SIG-M5 treated with dmso at 0.1 percent for 504 hours (cell line): ENCODE measurements at regions not wholly inside any gene's neighbourhood (a gene's known extent, or its start where the extent isn't known, plus 50 kb on each side); places are given as distances from the start of the nearest gene placed in this dataset.
A peak's percentile ranks its signal among the peaks of the same experiment; 100 is the strongest.

ENCODE experiments used
- DNase-seq: peaks from one replicate; lab custom pipeline; 2025; ENCODE audit not compliant: unreplicated experiment; lab: John Stamatoyannopoulos, UW

DNA sequence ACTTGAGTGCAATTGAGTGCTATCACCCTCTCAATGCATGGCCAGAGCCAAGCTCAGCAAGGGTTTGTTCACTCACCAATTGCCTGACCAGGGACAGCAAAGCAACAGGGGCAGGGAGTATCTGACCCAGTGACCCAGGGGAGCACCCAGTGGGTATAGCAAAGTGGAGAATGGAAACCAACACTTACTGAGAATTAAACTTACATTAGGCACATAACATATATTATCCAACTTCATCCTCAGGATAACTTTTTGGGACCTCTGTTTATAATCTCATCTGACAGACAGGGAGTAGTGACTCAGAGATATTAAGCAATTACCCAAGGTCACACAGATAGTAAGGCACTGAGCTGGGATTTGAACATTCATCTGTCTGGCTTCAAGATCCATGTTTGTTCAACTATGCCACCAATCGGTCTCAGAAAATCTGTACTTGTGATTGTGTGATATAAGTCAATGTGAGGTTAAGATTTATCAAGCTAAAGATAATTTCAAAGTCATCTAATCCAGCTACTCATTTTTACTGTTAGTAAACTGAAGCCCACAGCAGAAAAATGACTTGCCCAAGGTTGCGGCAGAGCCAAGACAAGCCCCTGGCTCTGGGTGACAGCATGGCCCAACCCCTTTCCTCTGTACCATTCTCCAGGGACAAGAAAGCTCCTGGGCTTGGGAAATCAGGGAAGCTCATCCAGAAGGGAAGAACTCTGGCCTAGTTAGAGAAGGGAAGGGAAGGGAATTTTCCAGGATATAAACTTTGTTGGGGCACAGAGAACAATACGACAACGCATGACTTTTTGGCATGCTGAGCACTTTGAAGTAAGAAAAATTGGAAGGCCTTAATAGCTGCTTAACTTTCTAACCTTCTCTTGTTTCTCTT, 138.0 kb upstream of the SMAD3 start:
- DNase-seq: no peak

- no peak for DNase-seq
These were observed 137.3 kb upstream of the SMAD3 start for GRCh38 chr15:66928101-66928500.

DNA sequence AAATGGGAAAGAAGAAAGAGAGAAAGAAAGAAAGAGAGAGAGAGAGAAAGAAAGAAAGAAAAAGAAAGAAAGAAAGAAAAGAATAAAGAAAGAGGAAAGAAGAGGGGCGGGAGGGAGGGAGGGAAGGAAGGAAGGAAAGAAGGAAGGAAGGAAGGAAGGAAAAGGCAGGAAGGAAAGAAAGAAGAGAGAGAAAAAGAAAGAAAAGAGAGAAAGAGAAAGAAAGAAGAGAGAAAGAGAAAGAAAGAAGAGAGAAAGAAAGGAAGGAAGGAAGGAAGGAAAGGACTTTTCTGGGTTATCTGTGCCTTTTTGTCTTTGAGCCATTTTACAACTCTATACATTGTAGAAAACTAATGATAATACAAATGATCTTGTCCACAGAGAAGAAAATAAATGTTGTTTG, 136.6 kb upstream of the SMAD3 start:
- DNase-seq: no peak

DNA sequence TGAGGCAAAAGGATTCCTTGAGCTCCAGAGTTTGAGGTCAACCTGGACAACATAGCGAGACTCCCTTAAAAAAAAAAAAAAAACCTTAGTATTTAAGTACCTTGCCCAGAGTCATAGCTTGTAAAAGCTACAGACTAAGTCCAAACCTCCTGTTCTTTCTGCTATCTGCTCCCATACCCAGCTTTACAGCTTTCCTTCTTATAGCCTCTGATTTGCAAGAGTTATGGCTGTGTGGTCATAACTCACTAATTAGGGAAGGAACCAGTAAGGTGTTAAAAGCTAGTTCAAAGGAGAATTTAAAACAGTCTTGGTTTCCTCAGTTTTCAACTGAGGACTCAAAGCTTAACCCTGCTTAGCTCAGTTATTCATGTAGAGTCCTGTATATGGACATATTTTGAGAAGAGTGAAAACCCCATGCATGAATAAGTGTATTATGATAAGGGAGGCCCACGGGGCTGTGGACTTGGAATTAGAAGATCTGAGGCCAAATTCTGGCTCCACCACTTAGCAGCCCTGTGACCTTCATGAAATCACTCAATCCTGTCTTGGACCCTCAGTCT, 135.5 kb upstream of the SMAD3 start:
- no peak for DNase-seq

- peak; percentile 33 for DNase-seq
These were observed 133.4 kb upstream of the SMAD3 start for GRCh38 chr15:66931768-66932633.

DNA sequence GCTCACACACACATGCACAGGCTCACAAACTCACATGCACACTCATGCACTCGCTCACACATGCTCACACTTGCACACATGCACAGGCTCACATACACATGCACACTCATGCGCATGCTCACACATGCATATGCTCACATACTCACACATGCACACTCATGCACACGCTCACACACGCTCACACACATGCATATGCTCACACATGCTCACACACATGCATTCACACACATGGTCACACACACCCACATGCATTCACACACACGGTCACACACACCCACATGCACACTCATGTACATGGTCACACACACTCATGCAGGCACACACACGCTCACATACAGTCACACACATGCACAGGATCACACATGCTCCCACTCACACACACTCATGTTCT, 132.8 kb upstream of the SMAD3 start:
- no peak for DNase-seq

DNA sequence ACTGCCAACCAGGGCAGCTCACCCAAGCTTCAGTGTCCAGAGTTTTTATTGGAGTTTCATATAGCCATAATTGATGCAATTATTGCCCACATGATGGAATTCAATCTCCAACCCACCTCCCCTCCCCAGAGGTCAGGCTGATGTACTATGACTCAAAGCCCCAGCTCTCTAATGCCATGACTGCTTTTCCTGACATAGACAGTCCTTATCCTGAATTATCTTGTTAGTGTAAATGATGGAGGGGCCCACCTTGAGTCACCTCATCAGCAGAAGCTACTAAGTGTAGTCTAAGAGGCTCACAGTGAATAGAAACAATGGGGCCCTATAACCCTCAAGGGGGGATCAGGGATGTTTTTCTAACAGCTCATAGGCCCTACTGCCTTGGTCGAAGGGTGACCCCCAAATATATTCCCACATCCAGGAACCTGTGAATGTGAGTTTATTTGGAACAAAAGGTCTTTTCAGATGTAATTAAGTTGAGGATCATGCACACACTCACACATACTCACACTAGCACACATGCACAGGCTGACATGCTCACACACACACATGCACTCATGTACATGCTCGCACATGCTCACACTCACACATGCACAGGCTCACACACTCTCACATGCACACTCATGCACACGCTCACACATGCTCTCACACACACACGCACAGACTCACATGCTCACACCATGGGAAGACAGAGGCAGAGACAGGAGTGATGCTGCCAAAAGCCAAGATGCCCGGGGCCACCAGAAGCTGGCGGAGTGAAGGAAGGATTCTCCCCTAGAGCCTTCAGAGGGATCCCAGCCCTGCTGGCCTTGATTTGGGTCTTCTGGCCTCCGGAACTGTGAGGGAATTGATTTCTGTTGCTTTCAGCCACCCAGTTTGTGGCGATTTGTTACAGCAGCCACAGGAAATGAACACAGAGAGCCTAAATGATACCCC, 131.2 kb upstream of the SMAD3 start:
- DNase-seq: no peak

DNA sequence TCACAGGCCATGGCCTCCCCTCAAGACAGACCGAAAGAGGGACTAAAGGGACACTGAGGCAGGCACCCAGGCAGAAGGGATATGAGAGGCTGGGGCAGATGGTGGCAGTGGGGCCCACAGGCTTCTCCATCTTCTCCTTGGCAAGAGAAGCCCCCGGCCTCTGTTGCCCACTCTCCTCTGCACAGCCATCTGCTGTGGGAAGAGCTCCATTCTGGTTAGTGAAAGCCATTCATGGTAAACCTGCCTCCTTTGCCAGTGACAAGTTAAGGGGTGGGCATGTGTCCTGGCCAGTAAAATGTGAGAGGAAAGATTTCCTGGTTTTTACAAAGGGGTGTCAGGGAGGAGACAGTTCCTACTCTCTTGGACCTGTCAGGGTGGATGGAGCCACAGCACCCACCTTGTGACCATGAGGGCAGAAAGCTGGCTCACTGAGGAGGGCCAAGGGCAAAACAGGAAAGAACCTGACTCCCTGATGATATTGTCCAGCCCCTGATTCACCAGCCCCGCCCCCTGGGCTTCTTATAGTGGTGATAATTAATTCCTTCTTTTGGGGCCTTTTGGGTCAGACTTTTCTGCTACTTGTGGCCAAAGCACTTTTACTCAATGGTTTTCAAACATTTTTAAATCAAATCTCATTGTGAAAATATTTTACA, 130.4 kb upstream of the SMAD3 start:
- DNase-seq: no peak

DNA sequence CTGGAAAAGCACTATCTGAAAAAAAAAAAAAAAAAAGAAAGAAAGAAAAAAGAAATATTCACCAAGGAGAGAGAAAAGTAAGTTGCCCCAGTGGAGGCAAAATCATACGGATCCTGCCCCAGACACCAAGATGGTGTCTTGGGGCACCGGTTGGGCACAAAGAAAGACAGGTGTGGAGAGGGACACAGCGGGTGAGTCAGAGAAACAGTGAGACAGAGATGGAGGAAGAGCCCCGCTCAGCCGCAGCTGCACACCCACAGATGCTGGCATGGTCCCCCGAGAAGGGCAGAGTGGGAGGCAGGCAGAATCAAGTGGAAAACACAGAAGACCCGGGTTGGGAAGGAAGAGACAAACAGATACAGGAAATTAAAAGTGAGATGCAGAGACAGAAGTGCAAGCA, 129.7 kb upstream of the SMAD3 start:
- DNase-seq: no peak

DNA sequence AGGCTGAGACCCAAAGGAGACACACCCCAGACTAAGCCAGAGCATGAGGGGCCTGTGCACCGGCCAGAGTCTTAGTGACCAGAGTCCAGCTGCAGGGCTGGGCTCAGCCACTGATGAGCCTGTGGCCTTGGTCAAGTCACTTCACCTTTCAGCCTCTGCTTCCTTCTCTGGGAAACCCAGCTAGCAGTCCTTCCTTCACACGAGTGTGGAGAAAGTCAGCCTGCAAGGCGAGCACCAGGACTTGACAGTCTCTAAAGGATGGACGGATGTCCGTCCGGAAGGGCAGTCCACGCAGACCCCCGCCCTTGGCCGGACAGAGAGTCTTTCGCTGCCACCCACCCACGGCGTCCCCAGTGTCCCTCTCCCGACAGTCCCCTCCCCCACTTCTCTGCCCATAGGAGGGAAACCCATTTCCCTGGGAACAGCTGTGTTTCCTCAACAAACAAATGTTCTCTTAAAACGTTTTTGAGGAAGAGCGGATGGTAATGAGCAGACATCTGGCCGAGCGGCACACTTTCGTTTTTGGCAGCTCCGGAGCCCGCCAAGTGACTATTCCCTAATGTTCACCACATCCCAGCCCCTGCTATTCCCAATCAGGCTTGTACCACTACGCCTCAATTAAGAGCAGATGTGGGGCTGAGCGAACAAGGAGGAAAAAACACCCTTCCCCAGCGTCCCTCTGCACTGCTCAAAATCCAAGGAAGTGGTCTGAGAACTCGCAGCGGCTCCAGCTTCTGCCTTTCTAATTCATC, 129.1 kb upstream of the SMAD3 start:
- no peak for DNase-seq

DNA sequence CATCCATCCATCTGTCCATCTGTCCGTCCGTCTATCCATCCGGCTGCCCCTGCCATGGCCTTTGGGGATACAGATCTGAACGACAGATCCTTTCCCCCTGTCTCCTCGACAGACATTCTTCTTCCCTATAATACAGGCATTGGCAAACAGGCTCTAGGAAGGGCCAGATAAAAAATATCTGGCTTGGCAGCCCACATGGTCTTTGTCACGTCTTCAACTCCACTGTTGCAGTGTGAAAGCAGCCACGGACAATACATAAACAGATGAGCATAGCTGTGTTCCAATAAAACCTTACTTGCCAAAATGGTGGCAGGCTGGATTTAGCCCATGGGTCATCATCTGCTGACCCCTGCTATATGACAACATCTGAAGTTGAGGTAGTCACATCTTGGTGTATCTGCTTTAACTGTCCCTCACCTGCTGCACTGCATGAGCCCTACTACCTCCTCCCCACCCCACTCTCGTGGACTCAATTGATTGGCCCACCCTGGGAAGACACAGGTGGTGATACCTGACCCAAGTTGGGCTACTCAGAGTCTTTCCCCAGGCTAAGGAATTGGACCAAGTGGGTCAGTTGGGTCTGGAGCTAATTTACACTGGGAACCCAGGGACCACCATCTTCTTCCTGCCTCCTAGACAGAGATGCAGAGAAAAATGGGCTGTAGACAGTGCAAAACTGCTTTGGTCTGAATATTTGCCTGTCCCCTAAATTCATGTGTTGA, 128.4 kb upstream of the SMAD3 start:
- DNase-seq: no peak

GRCh38 chr15:66937588-66937987, 127.8 kb upstream of the SMAD3 start:
- DNase-seq: no peak

GRCh38 chr15:66938114-66938830, 127.1 kb upstream of the SMAD3 start:
- DNase-seq: no peak

GRCh38 chr15:66939016-66939415, 126.4 kb upstream of the SMAD3 start:
- no peak for DNase-seq

DNA sequence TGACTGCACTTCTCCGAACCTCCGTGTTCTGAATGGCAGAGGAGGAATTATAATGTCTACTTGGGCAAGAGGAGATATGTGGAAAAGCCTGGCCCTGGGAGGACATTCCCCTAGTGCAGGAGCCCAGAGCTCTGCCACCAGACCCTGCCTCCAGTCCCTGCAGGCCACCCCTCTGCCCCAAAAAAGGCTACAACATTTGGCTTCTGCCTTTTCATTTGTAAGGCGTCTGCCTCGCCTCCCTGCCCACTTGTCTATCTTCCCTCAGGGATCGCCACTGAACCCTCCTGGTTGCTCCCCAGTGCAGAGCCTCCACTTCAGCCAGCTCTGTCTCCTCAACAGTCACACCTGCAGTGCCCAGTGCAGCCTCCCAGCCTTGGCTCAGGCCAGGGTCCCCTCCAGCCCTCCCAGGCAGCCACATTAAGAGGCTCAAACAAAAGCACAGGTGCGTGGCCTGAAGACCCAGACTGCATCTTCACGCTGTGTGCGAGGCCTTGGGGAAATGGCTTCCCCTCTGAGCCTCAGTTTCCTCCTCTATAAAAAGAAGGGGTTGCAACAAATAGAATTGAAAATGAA, 125.9 kb upstream of the SMAD3 start:
- no peak for DNase-seq

DNA sequence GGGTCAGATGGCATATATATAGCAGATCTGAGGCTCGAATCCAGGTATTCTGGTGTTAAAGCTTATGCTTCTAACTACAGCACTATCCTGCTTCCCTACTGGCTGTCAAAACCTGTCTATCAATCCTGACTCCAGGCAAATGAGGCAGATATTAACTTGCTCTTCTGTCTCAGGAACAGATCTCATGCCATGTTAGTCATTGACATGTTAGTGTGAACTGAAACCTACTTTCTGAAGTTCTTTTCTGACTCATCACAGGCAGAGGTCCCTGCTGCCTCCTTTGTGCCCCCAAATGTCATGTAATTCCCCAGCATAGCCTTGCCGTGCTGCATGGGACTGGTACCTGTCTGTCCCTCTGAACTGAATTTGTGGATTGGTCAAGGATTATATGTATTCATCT, 125.0 kb upstream of the SMAD3 start:
- no peak for DNase-seq

DNA sequence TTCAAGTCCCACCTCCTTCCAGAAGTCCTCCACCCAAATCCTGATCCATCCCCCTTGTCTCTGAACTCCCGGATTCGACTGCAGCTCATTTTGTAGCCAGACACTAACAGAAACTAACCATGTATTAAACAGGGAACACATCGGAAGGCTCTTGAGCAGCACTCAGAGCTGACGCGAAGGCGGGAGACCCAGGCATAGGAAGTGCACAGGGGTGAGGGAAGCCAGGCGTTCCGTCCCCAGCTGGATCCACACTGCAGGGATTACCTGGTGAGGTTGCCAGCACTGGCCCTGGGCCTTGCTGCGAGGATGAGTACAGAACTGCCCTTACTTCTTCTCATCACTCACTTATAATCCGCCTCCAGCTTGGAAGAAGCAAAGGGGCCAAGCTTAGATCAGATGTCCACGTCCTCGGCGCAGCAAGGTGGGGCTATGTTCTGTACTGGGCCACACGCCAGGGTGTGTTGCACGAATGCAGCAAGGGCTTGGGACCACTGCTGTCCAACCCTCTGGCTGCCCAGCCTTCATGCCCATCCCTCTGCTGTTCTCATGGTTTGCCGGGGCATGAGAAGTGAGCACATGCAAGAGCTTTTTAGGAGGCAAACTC, 124.2 kb upstream of the SMAD3 start:
- no peak for DNase-seq

DNA sequence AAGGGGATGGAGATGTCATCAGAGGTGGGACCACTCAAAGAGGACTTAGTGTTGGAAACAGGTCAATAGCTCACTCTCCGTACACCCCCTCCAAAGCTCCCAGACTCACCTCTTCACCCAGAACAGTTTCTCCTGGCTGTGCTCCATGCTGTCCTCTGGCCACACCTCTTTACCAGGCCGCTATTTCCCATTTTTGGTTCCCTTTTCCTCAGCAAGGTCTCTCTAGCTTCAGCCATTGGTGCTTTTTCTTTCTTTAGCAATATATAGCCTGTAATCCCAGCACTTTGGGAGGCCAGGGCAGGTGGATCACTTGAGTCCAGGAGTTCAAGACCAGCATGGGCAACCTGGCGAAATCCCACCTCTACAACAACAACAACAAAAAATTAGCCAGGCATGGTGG, 123.6 kb upstream of the SMAD3 start:
- DNase-seq: no peak
